Spleen (tissue), 7 donors: ENCODE measurements at regions not wholly inside any gene's neighbourhood (a gene's known extent, or its start where the extent isn't known, plus 50 kb on each side); places are given as distances from the start of the nearest gene placed in this dataset.

ENCODE experiments used
- CTCF ChIP-seq, 11 experiments: fragments of 200-600 bp in 7 of 11; fragments of 450-650 bp in 4 of 11; sonication (generic) in 4 of 11; IDR thresholded peaks in 8 of 11; conservative IDR thresholded peaks in 3 of 11; 1 replicate in 7 of 11; 2 replicates in 4 of 11; pipeline versions ENCODE4 v1.4.0 to v1.8.0; 2016 to 2021; ENCODE audit warnings: antibody characterized with exemption in 11 of 11, inconsistent platforms in 4 of 11, mild to moderate bottlenecking in 1 of 11
- POLR2A ChIP-seq, 3 donors: fragments of 450-650 bp; IDR thresholded peaks; one replicate each; pipeline ENCODE4 v1.5.1; 2017; ENCODE audit warnings: antibody characterized with exemption in 3 of 3, mild to moderate bottlenecking in 1 of 3
- POLR2AphosphoS5 ChIP-seq, 3 donors: sonication (generic); formaldehyde crosslinking; IDR thresholded peaks; one replicate each; pipeline ENCODE4 v1.5.1; 2017; ENCODE audit warnings: antibody characterized with exemption in 3 of 3
- donor health status: DM: no; HTN: no; CAD: no; lungs with moderate emphysema.
- donor health status: DM: no; HTN: no; CAD: no.
- donor health status: DM: no; HTN: no; CAD: no.

- no peak for TF ChIP-seq CTCF (IDR thresholded peaks at IDR 0.05 in 8 of 11, conservative IDR thresholded peaks at IDR 0.05 in 3 of 11)
- TF ChIP-seq POLR2A (IDR thresholded peaks at IDR 0.05): no peak
- no peak for TF ChIP-seq POLR2AphosphoS5 (IDR thresholded peaks at IDR 0.05)
These were observed 214.9 kb upstream of the MAD2L1 start for GRCh38 chr4:120281581-120281980.
